Lung (tissue), 11 donors: ENCODE measurements at regions not wholly inside any gene's neighbourhood (a gene's known extent, or its start where the extent isn't known, plus 50 kb on each side); places are given as distances from the start of the nearest gene placed in this dataset.

Source experiments
- ATAC-seq: fragments of 200-7000 bp; cut with Tn5 transposase; one replicate; pipeline ENCODE4 v1.9.1; 2020; ENCODE audit warnings: moderate number of reproducible peaks; ENCODE audit not compliant: insufficient read depth, low FRiP score
- DNase-seq, 3 donors: peaks; one replicate each; pipeline ENCODE4 v3.0.0-alpha.2; 2013 to 2017
- H3K27ac ChIP-seq, 2 donors: one replicate each; pipeline ENCODE4 v1.5.1; 2013; ENCODE audit warnings: mild to moderate bottlenecking in 2 of 2, moderate library complexity in 2 of 2, control low read depth in 1 of 2, inconsistent platforms in 1 of 2, low read depth in 1 of 2, low read length in 1 of 2
- H3K27me3 ChIP-seq, 3 donors: one replicate each; pipeline ENCODE4 v1.5.1; 2013; ENCODE audit warnings: low read length in 2 of 3; ENCODE audit not compliant: control insufficient read depth in 3 of 3, insufficient read depth in 3 of 3
- H3K36me3 ChIP-seq, 4 donors: one replicate each; pipeline ENCODE4 v1.5.1; 2013; ENCODE audit warnings: low read length in 4 of 4, mild to moderate bottlenecking in 1 of 4, moderate library complexity in 1 of 4; ENCODE audit not compliant: control insufficient read depth in 4 of 4, insufficient read depth in 4 of 4
- H3K4me1 ChIP-seq, 5 donors: one replicate each; pipeline ENCODE4 v1.5.1; 2013; ENCODE audit warnings: low read length in 5 of 5, mild to moderate bottlenecking in 2 of 5, moderate library complexity in 1 of 5; ENCODE audit not compliant: control insufficient read depth in 5 of 5, insufficient read depth in 5 of 5
- H3K4me3 ChIP-seq: one replicate; pipeline ENCODE4 v1.5.1; 2013; ENCODE audit warnings: mild to moderate bottlenecking, control low read depth, moderate library complexity
- H3K9ac ChIP-seq, 2 donors: one replicate each; pipeline ENCODE4 v1.5.1; 2013; ENCODE audit warnings: low read length in 2 of 2, control low read depth in 1 of 2; ENCODE audit not compliant: insufficient read depth in 1 of 2
- H3K9me3 ChIP-seq, 4 donors: one replicate each; pipeline ENCODE4 v1.5.1; 2013; ENCODE audit warnings: low read length in 3 of 4, mild to moderate bottlenecking in 1 of 4, moderate library complexity in 1 of 4; ENCODE audit not compliant: control insufficient read depth in 4 of 4, insufficient read depth in 3 of 4
- CTCF ChIP-seq: IDR thresholded peaks from 2 replicates; pipeline ENCODE4 v1.5.1; 2012; ENCODE audit warnings: mild to moderate bottlenecking; ENCODE audit errors: control extremely low read depth, extremely low read depth
- WGBS, 2 donors: extraction: QIAGEN DNeasy Blood & Tissue Kit; methylation state at CpG; one replicate each; pipeline ENCODE4 v1.1.7; 2013; 5-methylcytosine and 5-hydroxymethylcytosine counted together
- donor health status: control.
- donor health status: control.
- donor health status: Bipolar disorder and iron deficiency.
- donor health status: healthy.
- donor health status: DM: yes; HTN: yes; CAD: no.

- ATAC-seq (no peak), DNase-seq (no peak)
- peaks cover 0 to 16% (median 2%) of the 10 kb centered on the region in 5 donors for H3K4me1 ChIP-seq
- no peak overlapping the region for H3K27ac ChIP-seq
- H3K36me3 ChIP-seq = no peaks in the 10 kb centered on the region
- H3K4me3 ChIP-seq = no peak overlapping the region
- H3K27me3 ChIP-seq = no peaks in the 10 kb centered on the region
- H3K9me3 ChIP-seq = no peaks in the 10 kb centered on the region
- WGBS, 2 donors = 93 to 95% methylated on average over 4 of the region's 4 CpGs
- TF ChIP-seq CTCF = no peak
- no peak overlapping the region for H3K9ac ChIP-seq
Measured at GRCh38 chr14:54333511-54333910, 63.3 kb upstream of the CDKN3 start.

GRCh38 chr14:54335569-54336155 lies 61.1 kb upstream of the CDKN3 start:
- Histone ChIP-seq H3K9me3 (no peaks in the 10 kb centered on the region), H3K4me3 (no peak overlapping the region), H3K27ac (no peak overlapping the region), H3K27me3 (no peaks in the 10 kb centered on the region), H3K9ac (no peak overlapping the region), H3K36me3 (no peaks in the 10 kb centered on the region), H3K4me1 (peaks cover 0 to 8% (median 2%) of the 10 kb centered on the region in 5 donors)
- 92 to 96% methylated on average over 2 of the region's 2 CpGs for WGBS, 2 donors
- DNase-seq (no peak), ATAC-seq (no peak)
- TF ChIP-seq CTCF = no peak

- 75 to 87% methylated on average over 10 of the region's 10 CpGs for WGBS, 2 donors
- no peaks in the 10 kb centered on the region for H3K27me3 ChIP-seq
- DNase-seq = no peak
- H3K9me3 ChIP-seq = no peaks in the 10 kb centered on the region
- H3K9ac ChIP-seq = no peak overlapping the region
- H3K4me1 ChIP-seq = peaks cover 0 to 6% (median 0%) of the 10 kb centered on the region in 5 donors
- ATAC-seq = no peak
- no peaks in the 10 kb centered on the region for H3K36me3 ChIP-seq
- TF ChIP-seq CTCF = no peak
- H3K4me3 ChIP-seq = no peak overlapping the region
- no peak overlapping the region for H3K27ac ChIP-seq
Measured at GRCh38 chr14:54337314-54337713, 59.5 kb upstream of the CDKN3 start.
